Stimulated activated CD8-positive, alpha-beta memory T cell treated with anti-CD3 and anti-CD28 coated beads, Interleukin-12 subunit alpha, Interleukin-12 subunit beta, amount 100 ng/mL, for 1 hour (primary cell): ENCODE measurements at regions not wholly inside any gene's neighbourhood (a gene's known extent, or its start where the extent isn't known, plus 50 kb on each side); places are given as distances from the start of the nearest gene placed in this dataset.
"Not testable (repeated sequence)": the region's sequence is repeated elsewhere in the genome, so short reads cannot be mapped to it uniquely, and the experiment has no call there.

Experiments used
- DNase-seq: peaks from one replicate; pipeline ENCODE4 v3.0.0-alpha.2; 2020; ENCODE audit warnings: low read depth

- no peak for DNase-seq
These were observed 57.4 kb upstream of the PRSS16 start for GRCh38 chr6:27190126-27190525.

- DNase-seq: not testable (repeated sequence)
These were observed 53.0 kb upstream of the PRSS16 start for GRCh38 chr6:27194453-27194852.

GRCh38 chr6:27195547-27195946, 52.0 kb upstream of the PRSS16 start:
- not testable (repeated sequence) for DNase-seq
